Activated B cell treated with CpG ODN at 0.5 μM for 24 hours (primary cell): ENCODE measurements at regions not wholly inside any gene's neighbourhood (a gene's known extent, or its start where the extent isn't known, plus 50 kb on each side); places are given as distances from the start of the nearest gene placed in this dataset.

Experiments used
- ATAC-seq: fragments of 200-7000 bp; cut with Tn5 transposase; one replicate; pipeline ENCODE4 v1.10.0; 2021; ENCODE audit warnings: low read depth, mild to moderate bottlenecking, moderate library complexity
- CTCF ChIA-PET: fragments of 350-600 bp; sonication (Branson Sonifier 250); formaldehyde crosslinking; loops from one replicate; lab custom pipeline; 2021; ENCODE audit warnings: antibody characterized with exemption; lab: Charles Lee
- POLR2A ChIA-PET: fragments of 350-600 bp; sonication (Branson Sonifier 250); formaldehyde crosslinking; loops from one replicate; lab custom pipeline; 2021; ENCODE audit warnings: antibody characterized with exemption; lab: Charles Lee
- DNase-seq: peaks from one replicate; pipeline ENCODE4 v3.0.0; 2022
- H3K27ac Mint-ChIP-seq: one replicate; pipeline ENCODE4 v1.8.0; 2020; ENCODE audit warnings: mixed read lengths
- H3K27me3 Mint-ChIP-seq: one replicate; pipeline ENCODE4 v1.8.0; 2021; ENCODE audit warnings: mixed read lengths
- H3K36me3 Mint-ChIP-seq: one replicate; pipeline ENCODE4 v1.8.0; 2021; ENCODE audit warnings: low read depth, mixed read lengths
- H3K4me1 Mint-ChIP-seq: one replicate; pipeline ENCODE4 v1.8.0; 2021; ENCODE audit warnings: mixed read lengths
- H3K4me3 Mint-ChIP-seq: one replicate; pipeline ENCODE4 v1.8.0; 2020; ENCODE audit warnings: mild to moderate bottlenecking, mixed read lengths
- H3K9me3 Mint-ChIP-seq: one replicate; pipeline ENCODE4 v1.8.0; 2020; ENCODE audit warnings: mixed read lengths
- CTCF ChIP-seq: fragments of 200-600 bp; IDR thresholded peaks from one replicate; pipeline ENCODE4 v1.8.0; 2022; ENCODE audit warnings: antibody characterized with exemption, mild to moderate bottlenecking
- intact Hi-C: fragments of 100-400 bp; cut with micrococcal nuclease; formaldehyde crosslinking; loops from one replicate; pipeline ENCODE4 v1.15.1; 2024

GRCh38 chr2:23023722-23024121, 361.3 kb upstream of the KLHL29 start:
- DNase-seq (no peak), ATAC-seq (no peak)
- TF ChIP-seq CTCF = no peak
- Mint-ChIP-seq H3K4me1 (no peaks in the 10 kb centered on the region), H3K27me3 (peaks cover 5% of the 10 kb centered on the region), H3K36me3 (no peaks in the 10 kb centered on the region), H3K4me3 (no peak overlapping the region), H3K27ac (no peak overlapping the region), H3K9me3 (no peaks in the 10 kb centered on the region)
- intact Hi-C loops = no loop called here
- ChIA-PET POLR2A (no interaction called here), CTCF (no interaction called here)

GRCh38 chr2:23026671-23027070, 358.3 kb upstream of the KLHL29 start:
- Mint-ChIP-seq H3K4me3 (no peak overlapping the region), H3K9me3 (no peaks in the 10 kb centered on the region), H3K4me1 (no peaks in the 10 kb centered on the region), H3K36me3 (no peaks in the 10 kb centered on the region), H3K27me3 (peaks cover 5% of the 10 kb centered on the region), H3K27ac (no peak overlapping the region)
- ChIA-PET CTCF (no interaction called here), POLR2A (no interaction called here)
- intact Hi-C loops = no loop called here
- no peak for ATAC-seq
- no peak for TF ChIP-seq CTCF
- DNase-seq = no peak

- H3K4me1 Mint-ChIP-seq = no peaks in the 10 kb centered on the region
- no peak for ATAC-seq
- no peak for TF ChIP-seq CTCF
- no peak overlapping the region for H3K27ac Mint-ChIP-seq
- intact Hi-C loops = no loop called here
- H3K36me3 Mint-ChIP-seq = no peaks in the 10 kb centered on the region
- CTCF ChIA-PET = no interaction called here
- no peak overlapping the region for H3K4me3 Mint-ChIP-seq
- H3K9me3 Mint-ChIP-seq = no peaks in the 10 kb centered on the region
- no peak for DNase-seq
- peaks cover 5% of the 10 kb centered on the region for H3K27me3 Mint-ChIP-seq
- POLR2A ChIA-PET = no interaction called here
Observed at GRCh38 chr2:23027396-23027795, 357.6 kb upstream of the KLHL29 start.

- no peaks in the 10 kb centered on the region for H3K9me3 Mint-ChIP-seq
- DNase-seq = no peak
- ChIA-PET CTCF (no interaction called here), POLR2A (no interaction called here)
- intact Hi-C loops = no loop called here
- no peak for TF ChIP-seq CTCF
- no peak overlapping the region for H3K4me3 Mint-ChIP-seq
- ATAC-seq = no peak
- no peak overlapping the region for H3K27ac Mint-ChIP-seq
- H3K27me3 Mint-ChIP-seq = peaks cover 5% of the 10 kb centered on the region
- H3K4me1 Mint-ChIP-seq = no peaks in the 10 kb centered on the region
- H3K36me3 Mint-ChIP-seq = no peaks in the 10 kb centered on the region
Observed at GRCh38 chr2:23028106-23028505, 356.9 kb upstream of the KLHL29 start.

GRCh38 chr2:23029111-23029510, 355.9 kb upstream of the KLHL29 start:
- Mint-ChIP-seq H3K36me3 (no peaks in the 10 kb centered on the region), H3K27me3 (peaks cover 5% of the 10 kb centered on the region), H3K4me1 (no peaks in the 10 kb centered on the region), H3K4me3 (no peak overlapping the region), H3K27ac (no peak overlapping the region), H3K9me3 (no peaks in the 10 kb centered on the region)
- CTCF ChIA-PET = no interaction called here
- DNase-seq = no peak
- no peak for TF ChIP-seq CTCF
- intact Hi-C loops = no loop called here
- POLR2A ChIA-PET = no interaction called here
- ATAC-seq = no peak
